Lower leg skin (tissue), 3 donors: ENCODE measurements at regions not wholly inside any gene's neighbourhood (a gene's known extent, or its start where the extent isn't known, plus 50 kb on each side); places are given as distances from the start of the nearest gene placed in this dataset.

Experiments
- CTCF ChIP-seq, 3 donors: fragments of 450-650 bp; IDR thresholded peaks; one replicate each; pipeline ENCODE4 v1.5.1; 2016; ENCODE audit warnings: antibody characterized with exemption in 3 of 3, mild to moderate bottlenecking in 3 of 3, moderate library complexity in 2 of 3
- POLR2A ChIP-seq, 2 donors: fragments of 450-650 bp; IDR thresholded peaks; one replicate each; pipeline ENCODE4 v1.6.1; 2016 to 2017; ENCODE audit warnings: antibody characterized with exemption in 2 of 2, mild to moderate bottlenecking in 1 of 2, moderate library complexity in 1 of 2

GRCh38 chr1:80915491-80915890 is 885.2 kb upstream of the ADGRL2 start:
- TF ChIP-seq CTCF (IDR thresholded peaks at IDR 0.05) (no peak), POLR2A (IDR thresholded peaks at IDR 0.05) (no peak)
